ENCODE measurements at regions not wholly inside any gene's neighbourhood (a gene's known extent, or its start where the extent isn't known, plus 50 kb on each side); places are given as distances from the start of the nearest gene placed in this dataset.

DNA sequence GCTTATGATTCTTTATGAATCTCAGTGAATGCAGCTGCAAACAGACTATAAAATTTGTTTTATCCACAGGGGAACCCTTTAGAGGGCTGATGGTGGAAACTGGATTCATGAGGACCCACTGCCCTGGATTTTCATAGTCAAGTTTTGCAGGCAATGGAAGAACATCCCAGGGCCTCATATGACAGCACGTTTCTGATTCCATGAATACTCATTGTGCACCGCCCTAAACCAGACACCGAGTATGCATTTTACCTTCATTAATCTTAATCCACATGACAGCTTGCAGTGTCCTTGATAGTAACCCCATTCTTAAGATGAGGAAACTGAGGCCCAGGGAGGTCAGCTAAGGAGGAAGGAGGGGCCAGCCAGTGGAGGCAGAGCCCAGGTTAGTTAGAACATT is 270.4 kb downstream of the PREX1 start:
- Histone ChIP-seq H3K27me3 (ENCODE audit: insufficient read depth, low read length) (no peaks in the 10 kb centered on the region), H3K4me2 (ENCODE audit: insufficient read depth, low read length) (no peak overlapping the region), H3K79me2 (ENCODE audit: insufficient read depth, low read length) (no peaks in the 10 kb centered on the region), H3K4me3 (ENCODE audit: insufficient read depth, low read length) (no peak overlapping the region), H3K27ac (ENCODE audit: low read depth, low read length) (no peak overlapping the region), H3K36me3 (ENCODE audit: insufficient read depth, low read length) (no peaks in the 10 kb centered on the region), H4K20me1 (ENCODE audit: insufficient read depth, low read length) (no peaks in the 10 kb centered on the region), H2AFZ (ENCODE audit: low read length) (no peak overlapping the region), H3K4me1 (ENCODE audit: insufficient read depth, low read length) (no peaks in the 10 kb centered on the region), H3K9me3 (ENCODE audit: low read depth, low read length) (no peaks in the 10 kb centered on the region)
- TF ChIP-seq, protein P1, sequence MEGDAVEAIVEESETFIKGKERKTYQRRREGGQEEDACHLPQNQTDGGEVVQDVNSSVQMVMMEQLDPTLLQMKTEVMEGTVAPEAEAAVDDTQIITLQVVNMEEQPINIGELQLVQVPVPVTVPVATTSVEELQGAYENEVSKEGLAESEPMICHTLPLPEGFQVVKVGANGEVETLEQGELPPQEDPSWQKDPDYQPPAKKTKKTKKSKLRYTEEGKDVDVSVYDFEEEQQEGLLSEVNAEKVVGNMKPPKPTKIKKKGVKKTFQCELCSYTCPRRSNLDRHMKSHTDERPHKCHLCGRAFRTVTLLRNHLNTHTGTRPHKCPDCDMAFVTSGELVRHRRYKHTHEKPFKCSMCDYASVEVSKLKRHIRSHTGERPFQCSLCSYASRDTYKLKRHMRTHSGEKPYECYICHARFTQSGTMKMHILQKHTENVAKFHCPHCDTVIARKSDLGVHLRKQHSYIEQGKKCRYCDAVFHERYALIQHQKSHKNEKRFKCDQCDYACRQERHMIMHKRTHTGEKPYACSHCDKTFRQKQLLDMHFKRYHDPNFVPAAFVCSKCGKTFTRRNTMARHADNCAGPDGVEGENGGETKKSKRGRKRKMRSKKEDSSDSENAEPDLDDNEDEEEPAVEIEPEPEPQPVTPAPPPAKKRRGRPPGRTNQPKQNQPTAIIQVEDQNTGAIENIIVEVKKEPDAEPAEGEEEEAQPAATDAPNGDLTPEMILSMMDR (IDR thresholded peaks at IDR 0.05; ENCODE audit: extremely low read depth, low read depth, low read length): no peak
- no peak for DNase-seq (ENCODE audit: insufficient read length, low spot score, missing footprints)

DNA sequence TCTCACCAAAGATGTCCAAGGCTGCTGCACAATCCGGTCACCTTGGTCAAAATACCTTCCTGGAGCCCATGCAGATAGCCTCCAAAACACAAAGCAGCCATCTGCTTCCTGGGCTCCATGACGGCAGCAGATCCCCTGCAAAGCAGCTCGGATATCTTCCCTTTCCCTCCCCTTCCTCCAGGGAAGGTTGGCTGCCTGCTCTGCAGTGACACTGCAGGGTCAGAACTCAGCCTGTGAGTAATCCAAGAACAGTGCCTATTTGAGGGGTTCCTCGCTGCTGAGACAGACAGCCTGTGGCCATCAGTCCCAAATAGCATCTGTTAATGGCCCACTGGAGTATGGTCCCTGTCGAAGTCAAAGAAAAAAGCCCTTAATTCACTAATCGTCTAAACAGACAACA is 270.8 kb downstream of the PREX1 start:
- no peaks in the 10 kb centered on the region for H3K36me3 ChIP-seq (ENCODE audit: insufficient read depth, low read length)
- no peaks in the 10 kb centered on the region for H3K79me2 ChIP-seq (ENCODE audit: insufficient read depth, low read length)
- H2AFZ ChIP-seq (ENCODE audit: low read length): no peak overlapping the region
- H3K4me3 ChIP-seq (ENCODE audit: insufficient read depth, low read length): no peak overlapping the region
- H4K20me1 ChIP-seq (ENCODE audit: insufficient read depth, low read length): no peaks in the 10 kb centered on the region
- H3K4me1 ChIP-seq (ENCODE audit: insufficient read depth, low read length): no peaks in the 10 kb centered on the region
- H3K9me3 ChIP-seq (ENCODE audit: low read depth, low read length): no peaks in the 10 kb centered on the region
- no peak overlapping the region for H3K4me2 ChIP-seq (ENCODE audit: insufficient read depth, low read length)
- no peaks in the 10 kb centered on the region for H3K27me3 ChIP-seq (ENCODE audit: insufficient read depth, low read length)
- TF ChIP-seq, protein P1 (IDR thresholded peaks at IDR 0.05; ENCODE audit: extremely low read depth, low read depth, low read length): no peak
- H3K27ac ChIP-seq (ENCODE audit: low read depth, low read length): no peak overlapping the region
- no peak for DNase-seq (ENCODE audit: insufficient read length, low spot score, missing footprints)

DNA sequence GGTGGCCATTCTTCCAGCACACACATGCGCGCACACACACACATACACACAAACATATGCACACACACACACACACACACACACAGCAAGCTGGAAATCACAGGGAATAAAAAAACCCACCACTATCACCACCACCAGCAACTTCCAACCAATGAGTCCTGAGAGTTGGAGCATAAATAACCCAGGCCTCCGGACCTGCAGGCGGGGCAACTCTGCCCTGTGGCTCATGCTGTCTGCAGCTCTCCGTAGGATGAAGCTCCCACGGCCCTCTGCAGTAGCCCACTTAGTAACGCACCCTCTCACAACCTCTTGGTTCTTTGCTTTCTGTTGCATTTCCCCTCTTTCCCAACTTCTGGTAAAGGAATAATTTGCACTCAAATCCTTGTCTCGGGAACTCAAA is 275.2 kb downstream of the PREX1 start:
- Histone ChIP-seq H3K4me3 (ENCODE audit: insufficient read depth, low read length) (no peak overlapping the region), H3K27ac (ENCODE audit: low read depth, low read length) (no peak overlapping the region), H3K4me1 (ENCODE audit: insufficient read depth, low read length) (no peaks in the 10 kb centered on the region), H4K20me1 (ENCODE audit: insufficient read depth, low read length) (no peaks in the 10 kb centered on the region), H3K79me2 (ENCODE audit: insufficient read depth, low read length) (no peaks in the 10 kb centered on the region), H3K9me3 (ENCODE audit: low read depth, low read length) (no peaks in the 10 kb centered on the region), H3K4me2 (ENCODE audit: insufficient read depth, low read length) (no peak overlapping the region), H3K27me3 (ENCODE audit: insufficient read depth, low read length) (no peaks in the 10 kb centered on the region), H2AFZ (ENCODE audit: low read length) (no peak overlapping the region), H3K36me3 (ENCODE audit: insufficient read depth, low read length) (no peaks in the 10 kb centered on the region)
- TF ChIP-seq, protein P1 (IDR thresholded peaks at IDR 0.05; ENCODE audit: extremely low read depth, low read depth, low read length): no peak
- no peak for DNase-seq (ENCODE audit: insufficient read length, low spot score, missing footprints)

GRCh38 chr20:48550814-48551213 is 277.0 kb downstream of the PREX1 start:
- no peak overlapping the region for H3K4me3 ChIP-seq (ENCODE audit: insufficient read depth, low read length)
- no peaks in the 10 kb centered on the region for H4K20me1 ChIP-seq (ENCODE audit: insufficient read depth, low read length)
- H3K4me2 ChIP-seq (ENCODE audit: insufficient read depth, low read length): no peak overlapping the region
- H2AFZ ChIP-seq (ENCODE audit: low read length): no peak overlapping the region
- H3K36me3 ChIP-seq (ENCODE audit: insufficient read depth, low read length): no peaks in the 10 kb centered on the region
- H3K27me3 ChIP-seq (ENCODE audit: insufficient read depth, low read length): peaks cover under 1% of the 10 kb centered on the region
- no peaks in the 10 kb centered on the region for H3K9me3 ChIP-seq (ENCODE audit: low read depth, low read length)
- no peak overlapping the region for H3K27ac ChIP-seq (ENCODE audit: low read depth, low read length)
- DNase-seq (ENCODE audit: insufficient read length, low spot score, missing footprints): no peak
- TF ChIP-seq, protein P1 (IDR thresholded peaks at IDR 0.05; ENCODE audit: extremely low read depth, low read depth, low read length): no peak
- H3K79me2 ChIP-seq (ENCODE audit: insufficient read depth, low read length): no peaks in the 10 kb centered on the region
- no peaks in the 10 kb centered on the region for H3K4me1 ChIP-seq (ENCODE audit: insufficient read depth, low read length)

Data from osteoblast (primary cell).